Fibroblast of lung (primary cell): ENCODE measurements at regions not wholly inside any gene's neighbourhood (a gene's known extent, or its start where the extent isn't known, plus 50 kb on each side); places are given as distances from the start of the nearest gene placed in this dataset.

Experiments used
- EZH2 ChIP-seq: IDR thresholded peaks from 2 replicates; pipeline ENCODE4 v1.5.1; 2012; ENCODE audit warnings: low read length, control low read depth, mild to moderate bottlenecking; ENCODE audit errors: missing control alignments
- TF ChIP-seq, protein P1 (sequence below), 2 donors: IDR thresholded peaks in 1 of 2; conservative IDR thresholded peaks in 1 of 2; 1 replicate in 1 of 2; 2 replicates in 1 of 2; pipeline ENCODE4 v1.5.1; 2011 to 2012; ENCODE audit warnings: low read length in 2 of 2, control low read depth in 1 of 2, inconsistent platforms in 1 of 2, low read depth in 1 of 2, mild to moderate bottlenecking in 1 of 2

- TF ChIP-seq, protein P1, sequence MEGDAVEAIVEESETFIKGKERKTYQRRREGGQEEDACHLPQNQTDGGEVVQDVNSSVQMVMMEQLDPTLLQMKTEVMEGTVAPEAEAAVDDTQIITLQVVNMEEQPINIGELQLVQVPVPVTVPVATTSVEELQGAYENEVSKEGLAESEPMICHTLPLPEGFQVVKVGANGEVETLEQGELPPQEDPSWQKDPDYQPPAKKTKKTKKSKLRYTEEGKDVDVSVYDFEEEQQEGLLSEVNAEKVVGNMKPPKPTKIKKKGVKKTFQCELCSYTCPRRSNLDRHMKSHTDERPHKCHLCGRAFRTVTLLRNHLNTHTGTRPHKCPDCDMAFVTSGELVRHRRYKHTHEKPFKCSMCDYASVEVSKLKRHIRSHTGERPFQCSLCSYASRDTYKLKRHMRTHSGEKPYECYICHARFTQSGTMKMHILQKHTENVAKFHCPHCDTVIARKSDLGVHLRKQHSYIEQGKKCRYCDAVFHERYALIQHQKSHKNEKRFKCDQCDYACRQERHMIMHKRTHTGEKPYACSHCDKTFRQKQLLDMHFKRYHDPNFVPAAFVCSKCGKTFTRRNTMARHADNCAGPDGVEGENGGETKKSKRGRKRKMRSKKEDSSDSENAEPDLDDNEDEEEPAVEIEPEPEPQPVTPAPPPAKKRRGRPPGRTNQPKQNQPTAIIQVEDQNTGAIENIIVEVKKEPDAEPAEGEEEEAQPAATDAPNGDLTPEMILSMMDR (conservative IDR thresholded peaks at IDR 0.05 in 1 of 2, IDR thresholded peaks at IDR 0.05 in 1 of 2; ENCODE audit: low read depth in 1 of 2, low read length in 2 of 2): no peak
- TF ChIP-seq EZH2: no peak
These were observed 152.6 kb upstream of the VSTM2B start for GRCh38 chr19:29372921-29373797.
